H1 (cell line): ENCODE measurements at regions not wholly inside any gene's neighbourhood (a gene's known extent, or its start where the extent isn't known, plus 50 kb on each side); places are given as distances from the start of the nearest gene placed in this dataset.

Source experiments
- CTCF ChIA-PET: fragments of 300-600 bp; sonication (Branson Sonifier 250); formaldehyde crosslinking; loops from one replicate; lab custom pipeline; 2021; ENCODE audit not compliant: partially characterized antibody; lab: Charles Lee
- POLR2A ChIA-PET: fragments of 300-600 bp; sonication (Branson Sonifier 250); formaldehyde crosslinking; loops from one replicate; lab custom pipeline; 2021; ENCODE audit warnings: inconsistent platforms; ENCODE audit not compliant: partially characterized antibody; lab: Charles Lee
- DNase-seq, 2 experiments: peaks; one replicate each; pipeline versions ENCODE4 v3.0.0 to v3.0.0-alpha.2; 2010 to 2022; ENCODE audit warnings: low spot score in 2 of 2, low read depth in 1 of 2, mixed read lengths in 1 of 2
- FAIRE-seq: peaks from 2 replicates; lab custom pipeline; 2011; peaks lifted over from hg19 to GRCh38; lab: Jason Lieb, UNC
- H2AFZ ChIP-seq: 2 replicates; pipeline ENCODE4 v1.8.1; 2012; ENCODE audit warnings: low read length, inconsistent platforms
- H2AK5ac ChIP-seq: 2 replicates; pipeline ENCODE4 v1.6.1; 2013; ENCODE audit warnings: low read depth, low read length
- H2BK120ac ChIP-seq: replicated peaks from 2 replicates; pipeline ENCODE3; 2013; ENCODE audit warnings: low read depth, low read length, inconsistent platforms
- H2BK12ac ChIP-seq: 2 replicates; pipeline ENCODE4 v1.6.1; 2013; ENCODE audit warnings: low read depth, low read length
- H2BK15ac ChIP-seq: 2 replicates; pipeline ENCODE4 v1.6.1; 2013; ENCODE audit warnings: low read length
- H2BK20ac ChIP-seq: 2 replicates; pipeline ENCODE4 v1.6.1; 2013; ENCODE audit warnings: low read length
- H2BK5ac ChIP-seq: 2 replicates; pipeline ENCODE4 v1.6.1; 2013; ENCODE audit warnings: low read depth, low read length
- H3K14ac ChIP-seq: 2 replicates; pipeline ENCODE4 v1.6.1; 2013; ENCODE audit warnings: inconsistent platforms; ENCODE audit not compliant: insufficient read length
- H3K18ac ChIP-seq: 2 replicates; pipeline ENCODE4 v1.6.1; 2013; ENCODE audit warnings: low read length; ENCODE audit errors: extremely low read depth
- H3K23ac ChIP-seq: 2 replicates; pipeline ENCODE4 v1.6.1; 2013; ENCODE audit warnings: inconsistent platforms; ENCODE audit not compliant: insufficient read length
- H3K23me2 ChIP-seq: 2 replicates; pipeline ENCODE4 v1.6.1; 2013; ENCODE audit warnings: low read depth, low read length
- H3K27ac ChIP-seq: 2 replicates; pipeline ENCODE4 v1.6.1; 2011; ENCODE audit warnings: low read depth, low read length, inconsistent platforms
- H3K27me3 ChIP-seq, 4 experiments: replicated peaks in 1 of 4; 1 replicate in 1 of 4; 2 replicates in 3 of 4; pipeline versions ENCODE4 v1.6.1 to v1.8.1; 2011 to 2013; ENCODE audit warnings: low read length in 3 of 4, mild to moderate bottlenecking in 3 of 4, inconsistent platforms in 2 of 4, mixed read lengths in 2 of 4, moderate library complexity in 1 of 4; ENCODE audit not compliant: control insufficient read depth in 3 of 4, insufficient read depth in 3 of 4; ENCODE audit errors: extremely low read depth in 1 of 4
- H3K36me3 ChIP-seq, 4 experiments: 2 replicates each; pipeline versions ENCODE4 v1.6.1 to v1.8.1; 2011 to 2013; ENCODE audit warnings: mild to moderate bottlenecking in 4 of 4, low read length in 3 of 4, moderate library complexity in 2 of 4, control low read depth in 1 of 4, inconsistent platforms in 1 of 4; ENCODE audit not compliant: insufficient read depth in 4 of 4, control insufficient read depth in 2 of 4
- H3K4ac ChIP-seq: replicated peaks from 2 replicates; pipeline ENCODE3; 2013; ENCODE audit warnings: low read length, low read depth, mixed read lengths, inconsistent platforms; ENCODE audit not compliant: insufficient read length
- H3K4me1 ChIP-seq, 4 experiments: replicated peaks in 1 of 4; 1 replicate in 1 of 4; 2 replicates in 3 of 4; pipeline versions ENCODE4 v1.6.1 to v1.8.1; 2011 to 2013; ENCODE audit warnings: low read length in 3 of 4, inconsistent platforms in 2 of 4, mixed read lengths in 1 of 4; ENCODE audit not compliant: insufficient read depth in 4 of 4, control insufficient read depth in 3 of 4
- H3K4me2 ChIP-seq, 2 experiments: 2 replicates each; pipeline versions ENCODE4 v1.6.1 to v1.8.1; 2011 to 2013; ENCODE audit warnings: low read depth in 2 of 2, low read length in 2 of 2, control low read depth in 1 of 2, inconsistent platforms in 1 of 2, mild to moderate bottlenecking in 1 of 2; ENCODE audit not compliant: insufficient read depth in 1 of 2
- H3K4me3 ChIP-seq, 4 experiments: fragments of 200-600, 300-600 bp in 1 of 4; sonication (generic), shearing (Covaris generic), sonication (Bioruptor Twin) in 1 of 4; 2 replicates each; pipeline versions ENCODE4 v1.5.1 to v1.8.1; 2011 to 2016; ENCODE audit warnings: low read length in 4 of 4, low read depth in 3 of 4, control low read depth in 2 of 4, inconsistent platforms in 2 of 4, mild to moderate bottlenecking in 2 of 4, mixed read lengths in 1 of 4, moderate library complexity in 1 of 4; ENCODE audit not compliant: insufficient read depth in 2 of 4; ENCODE audit errors: extremely low read depth in 1 of 4
- H3K56ac ChIP-seq: replicated peaks from 2 replicates; pipeline ENCODE3; 2013; ENCODE audit warnings: low read depth, mild to moderate bottlenecking, mixed read lengths, low read length, inconsistent platforms; ENCODE audit not compliant: insufficient read length
- H3K79me1 ChIP-seq: 2 replicates; pipeline ENCODE4 v1.6.1; 2013; ENCODE audit warnings: low read depth, low read length, control low read depth
- H3K79me2 ChIP-seq, 2 experiments: 2 replicates each; pipeline versions ENCODE4 v1.6.1 to v1.8.1; 2012 to 2013; ENCODE audit warnings: low read length in 2 of 2, mild to moderate bottlenecking in 2 of 2, inconsistent platforms in 1 of 2; ENCODE audit not compliant: insufficient read depth in 2 of 2, control insufficient read depth in 1 of 2
- H3K9ac ChIP-seq, 4 experiments: replicated peaks in 1 of 4; 1 replicate in 1 of 4; 2 replicates in 3 of 4; pipeline versions ENCODE4 v1.6.1 to v1.8.1; 2011 to 2013; ENCODE audit warnings: low read depth in 3 of 4, low read length in 3 of 4, control low read depth in 2 of 4, mild to moderate bottlenecking in 2 of 4, moderate library complexity in 2 of 4, inconsistent platforms in 1 of 4; ENCODE audit errors: extremely low read depth in 1 of 4
- H3K9me3 ChIP-seq, 2 experiments: 2 replicates each; pipeline versions ENCODE4 v1.6.1 to v1.8.1; 2012 to 2013; ENCODE audit warnings: mild to moderate bottlenecking in 2 of 2, moderate library complexity in 2 of 2, control low read depth in 1 of 2, inconsistent platforms in 1 of 2, low read depth in 1 of 2, low read length in 1 of 2, mixed read lengths in 1 of 2; ENCODE audit not compliant: insufficient read depth in 2 of 2
- H4K20me1 ChIP-seq, 2 experiments: replicated peaks in 1 of 2; 2 replicates each; pipeline versions ENCODE3 to v1.8.1; 2011 to 2013; ENCODE audit warnings: inconsistent platforms in 2 of 2, low read length in 2 of 2, mild to moderate bottlenecking in 1 of 2; ENCODE audit not compliant: insufficient read depth in 2 of 2, control insufficient read depth in 1 of 2
- H4K5ac ChIP-seq: 2 replicates; pipeline ENCODE4 v1.6.1; 2013; ENCODE audit warnings: low read length, low read depth, mixed read lengths, inconsistent platforms; ENCODE audit not compliant: insufficient read length
- H4K8ac ChIP-seq: 2 replicates; pipeline ENCODE4 v1.8.0; 2013; ENCODE audit warnings: mild to moderate bottlenecking, moderate library complexity, low read length, inconsistent platforms; ENCODE audit not compliant: insufficient read depth; ENCODE audit errors: extremely low read depth
- H4K91ac ChIP-seq: replicated peaks from 2 replicates; pipeline ENCODE3; 2013; ENCODE audit warnings: low read length, mixed read lengths, inconsistent platforms; ENCODE audit not compliant: insufficient read length
- EP300 ChIP-seq, 2 experiments: IDR thresholded peaks; 1 replicate in 1 of 2; 2 replicates in 1 of 2; pipeline ENCODE4 v1.6.1; 2011 to 2012; ENCODE audit warnings: low read depth in 2 of 2, low read length in 2 of 2, mild to moderate bottlenecking in 2 of 2, borderline replicate concordance in 1 of 2, inconsistent platforms in 1 of 2, moderate library complexity in 1 of 2
- FOSL1 ChIP-seq: IDR thresholded peaks from 2 replicates; pipeline ENCODE4 v1.6.1; 2011; ENCODE audit warnings: mild to moderate bottlenecking, low read depth, low read length, moderate library complexity; ENCODE audit not compliant: insufficient read depth
- SAP30 ChIP-seq: fragments of 300-600 bp; sonication (generic); IDR thresholded peaks from 2 replicates; pipeline ENCODE4 v1.7.1; 2012; ENCODE audit warnings: low read length, moderate library complexity, mild to moderate bottlenecking, inconsistent platforms; ENCODE audit not compliant: insufficient read depth, insufficient replicate concordance
- WGBS, 2 experiments: shearing (Covaris generic) in 1 of 2; methylation state at CpG; one replicate each; pipeline versions ENCODE4 v1.1.6 to v1.1.7; 2013 to 2015; ENCODE audit warnings: low lambda C conversion rate in 2 of 2, mixed read lengths in 2 of 2, inconsistent platforms in 1 of 2, low coverage in 1 of 2, missing lambda C conversion rate in 1 of 2; ENCODE audit not compliant: insufficient replicate concordance in 2 of 2, insufficient coverage in 1 of 2, insufficient read length in 1 of 2; ENCODE audit errors: extremely low coverage in 1 of 2, missing lambda C conversion rate in 1 of 2; 5-methylcytosine and 5-hydroxymethylcytosine counted together

- POLR2A ChIA-PET: no interaction called here
- H3K4me1 ChIP-seq: no peaks in the 10 kb centered on the region
- no peak overlapping the region for H3K27ac ChIP-seq
- no peak overlapping the region for H2BK5ac ChIP-seq
- H3K4me2 ChIP-seq: no peak overlapping the region
- H3K4me3 ChIP-seq: no peak overlapping the region
- H3K9ac ChIP-seq: no peak overlapping the region
- no peak overlapping the region for H2BK120ac ChIP-seq
- no peaks in the 10 kb centered on the region for H3K79me1 ChIP-seq
- H3K18ac ChIP-seq: no peak overlapping the region
- H3K27me3 ChIP-seq: no peaks in the 10 kb centered on the region
- DNase-seq: no peak
- H2BK15ac ChIP-seq: no peak overlapping the region
- H2AFZ ChIP-seq: no peak overlapping the region
- no peaks in the 10 kb centered on the region for H3K79me2 ChIP-seq
- CTCF ChIA-PET: no interaction called here
- FAIRE-seq: no peak
- no peak overlapping the region for H3K14ac ChIP-seq
- H2BK12ac ChIP-seq: no peak overlapping the region
- H4K20me1 ChIP-seq: no peaks in the 10 kb centered on the region
- no peak overlapping the region for H3K56ac ChIP-seq
- no peaks in the 10 kb centered on the region for H3K23me2 ChIP-seq
- no peak overlapping the region for H4K8ac ChIP-seq
- no peak overlapping the region for H3K4ac ChIP-seq
- H4K5ac ChIP-seq: no peak overlapping the region
- no peak overlapping the region for H4K91ac ChIP-seq
- H3K36me3 ChIP-seq: no peaks in the 10 kb centered on the region
- H2AK5ac ChIP-seq: no peak overlapping the region
- H2BK20ac ChIP-seq: no peak overlapping the region
- 77% methylated on average over 1 of the region's 1 CpG; no CpG with 5 or more reads in 1 of the 2 experiments for WGBS, 2 experiments
- H3K23ac ChIP-seq: no peak overlapping the region
- peaks cover 10 to 18% of the 10 kb centered on the region in 2 experiments; a peak in 2 of 4 replicates for H3K9me3 ChIP-seq
- TF ChIP-seq EP300 (IDR thresholded peaks at IDR 0.05; ENCODE audit: borderline replicate concordance in 1 of 2, low read depth in 2 of 2, low read length in 2 of 2) (no peak), SAP30 (no peak), FOSL1 (no peak)
Observed at GRCh38 chr10:85032981-85033380, 704.6 kb downstream of the CCSER2 start.
